Left ventricle myocardium inferior (tissue), 1 donor: ENCODE measurements at regions not wholly inside any gene's neighbourhood (a gene's known extent, or its start where the extent isn't known, plus 50 kb on each side); places are given as distances from the start of the nearest gene placed in this dataset.

Experiments used
- DNase-seq: peaks from one replicate; pipeline ENCODE4 v3.0.0-alpha.2; 2020
- H3K27ac ChIP-seq: fragments of 200-600 bp; replicated peaks from 2 replicates; pipeline ENCODE4 v1.8.0; 2021
- H3K27me3 ChIP-seq: fragments of 200-600 bp; 2 replicates; pipeline ENCODE4 v1.8.0; 2021; ENCODE audit warnings: low read depth
- H3K36me3 ChIP-seq: fragments of 200-600 bp; 2 replicates; pipeline ENCODE4 v1.8.0; 2021
- H3K4me1 ChIP-seq: fragments of 200-600 bp; 2 replicates; pipeline ENCODE4 v1.8.0; 2021
- H3K4me3 ChIP-seq: fragments of 200-600 bp; 2 replicates; pipeline ENCODE4 v1.8.0; 2021; ENCODE audit warnings: mild to moderate bottlenecking, moderate library complexity
- H3K9me3 ChIP-seq: fragments of 200-600 bp; replicated peaks from 2 replicates; pipeline ENCODE4 v1.8.0; 2021
- intact Hi-C: fragments of 100-400 bp; cut with micrococcal nuclease; formaldehyde crosslinking; loops from one replicate; pipeline ENCODE4 v1.11.0; 2022
- TF ChIP-seq, protein P1 (sequence below): fragments of 200-600 bp; IDR thresholded peaks from 2 replicates; pipeline ENCODE4 v1.8.0; 2021; ENCODE audit warnings: antibody characterized with exemption, mild to moderate bottlenecking, borderline replicate concordance
- donor health status: DM: no; HTN: yes; CAD: no; lungs with severe emphysema.

GRCh38 chr6:53731866-53732636 lies 62.8 kb upstream of the LRRC1 start:
- no peaks in the 10 kb centered on the region for H3K4me1 ChIP-seq
- TF ChIP-seq, protein P1, sequence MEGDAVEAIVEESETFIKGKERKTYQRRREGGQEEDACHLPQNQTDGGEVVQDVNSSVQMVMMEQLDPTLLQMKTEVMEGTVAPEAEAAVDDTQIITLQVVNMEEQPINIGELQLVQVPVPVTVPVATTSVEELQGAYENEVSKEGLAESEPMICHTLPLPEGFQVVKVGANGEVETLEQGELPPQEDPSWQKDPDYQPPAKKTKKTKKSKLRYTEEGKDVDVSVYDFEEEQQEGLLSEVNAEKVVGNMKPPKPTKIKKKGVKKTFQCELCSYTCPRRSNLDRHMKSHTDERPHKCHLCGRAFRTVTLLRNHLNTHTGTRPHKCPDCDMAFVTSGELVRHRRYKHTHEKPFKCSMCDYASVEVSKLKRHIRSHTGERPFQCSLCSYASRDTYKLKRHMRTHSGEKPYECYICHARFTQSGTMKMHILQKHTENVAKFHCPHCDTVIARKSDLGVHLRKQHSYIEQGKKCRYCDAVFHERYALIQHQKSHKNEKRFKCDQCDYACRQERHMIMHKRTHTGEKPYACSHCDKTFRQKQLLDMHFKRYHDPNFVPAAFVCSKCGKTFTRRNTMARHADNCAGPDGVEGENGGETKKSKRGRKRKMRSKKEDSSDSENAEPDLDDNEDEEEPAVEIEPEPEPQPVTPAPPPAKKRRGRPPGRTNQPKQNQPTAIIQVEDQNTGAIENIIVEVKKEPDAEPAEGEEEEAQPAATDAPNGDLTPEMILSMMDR = no peak
- no peaks in the 10 kb centered on the region for H3K27me3 ChIP-seq
- intact Hi-C loops = no loop called here
- H3K27ac ChIP-seq = no peak overlapping the region
- no peaks in the 10 kb centered on the region for H3K9me3 ChIP-seq
- no peak overlapping the region for H3K4me3 ChIP-seq
- no peak for DNase-seq
- H3K36me3 ChIP-seq = no peaks in the 10 kb centered on the region

GRCh38 chr6:53730767-53731166 lies 64.0 kb upstream of the LRRC1 start:
- Histone ChIP-seq H3K27me3 (peaks cover 3% of the 10 kb centered on the region), H3K36me3 (no peaks in the 10 kb centered on the region), H3K9me3 (no peaks in the 10 kb centered on the region), H3K4me3 (no peak overlapping the region), H3K4me1 (no peaks in the 10 kb centered on the region), H3K27ac (no peak overlapping the region)
- DNase-seq = no peak
- intact Hi-C loops = no loop called here
- TF ChIP-seq, protein P1 = no peak

DNA sequence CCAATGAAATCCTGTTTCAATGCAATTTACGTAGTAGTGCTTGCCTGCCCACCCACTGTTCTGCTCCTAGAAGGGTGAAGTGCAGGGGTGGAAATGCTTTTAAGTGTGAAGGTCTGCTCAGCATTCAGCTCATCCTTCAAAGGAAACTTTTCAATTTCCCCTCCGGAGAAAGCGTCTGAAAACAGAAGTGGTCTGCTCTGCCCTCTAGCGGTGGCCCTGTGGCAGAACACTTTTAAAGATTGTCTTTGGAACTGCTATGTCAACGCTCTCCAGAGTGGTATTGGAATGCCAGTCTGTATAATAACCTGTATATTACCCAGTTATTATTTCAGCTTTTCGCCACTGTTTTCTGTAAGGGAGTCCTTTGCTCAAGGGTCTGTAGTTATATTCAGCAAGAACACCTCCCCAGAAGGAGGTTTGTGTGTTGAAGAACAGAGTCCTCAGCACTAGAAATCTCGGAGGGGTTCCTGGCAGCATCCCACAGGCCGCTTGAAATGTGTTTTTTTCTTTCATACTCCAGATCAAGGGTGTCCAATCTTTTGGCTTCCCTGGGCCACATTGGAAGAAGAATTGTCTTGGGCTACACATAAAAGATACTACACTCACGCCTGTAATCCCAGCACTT lies 63.1 kb upstream of the KLHL31 start:
- H3K9me3 ChIP-seq = no peaks in the 10 kb centered on the region
- TF ChIP-seq, protein P1 = peak; percentile 92
- no peak overlapping the region for H3K4me3 ChIP-seq
- intact Hi-C loops = loop anchor here (5.0 kb wide), 1 partner anchor 236 kb away; no protein-coding TSS in a partner anchor
- H3K27me3 ChIP-seq = peaks cover 7% of the 10 kb centered on the region
- no peaks in the 10 kb centered on the region for H3K36me3 ChIP-seq
- H3K4me1 ChIP-seq = no peaks in the 10 kb centered on the region
- DNase-seq = peak; percentile 24
- no peak overlapping the region for H3K27ac ChIP-seq

- no peak overlapping the region for H3K27ac ChIP-seq
- no peak for DNase-seq
- intact Hi-C loops = loop anchor here (5.0 kb wide), 1 partner anchor 235 kb away; no protein-coding TSS in a partner anchor
- H3K4me1 ChIP-seq = no peaks in the 10 kb centered on the region
- H3K9me3 ChIP-seq = no peaks in the 10 kb centered on the region
- peaks cover 7% of the 10 kb centered on the region for H3K27me3 ChIP-seq
- TF ChIP-seq, protein P1 = no peak
- H3K4me3 ChIP-seq = no peak overlapping the region
- no peaks in the 10 kb centered on the region for H3K36me3 ChIP-seq
Measured at GRCh38 chr6:53727748-53728147, 62.2 kb upstream of the KLHL31 start.

GRCh38 chr6:53725791-53726575 lies 60.4 kb upstream of the KLHL31 start:
- Histone ChIP-seq H3K27me3 (peaks cover 7% of the 10 kb centered on the region), H3K27ac (no peak overlapping the region), H3K36me3 (no peaks in the 10 kb centered on the region), H3K9me3 (no peaks in the 10 kb centered on the region), H3K4me1 (no peaks in the 10 kb centered on the region), H3K4me3 (no peak overlapping the region)
- TF ChIP-seq, protein P1 = peak; percentile 98
- DNase-seq = peak; percentile 73
- intact Hi-C loops = loop anchor here (5.0 kb wide), 1 partner anchor 234 kb away; no protein-coding TSS in a partner anchor
